Muscle layer of duodenum (tissue), 2 donors: ENCODE measurements at regions not wholly inside any gene's neighbourhood (a gene's known extent, or its start where the extent isn't known, plus 50 kb on each side); places are given as distances from the start of the nearest gene placed in this dataset.

Source experiments
- H3K27ac ChIP-seq: one replicate; pipeline ENCODE4 v1.7.0; 2013; ENCODE audit warnings: mild to moderate bottlenecking, low read length
- H3K27me3 ChIP-seq: one replicate; pipeline ENCODE4 v1.7.0; 2013; ENCODE audit warnings: low read depth, mild to moderate bottlenecking, control low read depth, low read length
- H3K36me3 ChIP-seq, 2 donors: one replicate each; pipeline ENCODE4 v1.7.0; 2013; ENCODE audit warnings: low read length in 2 of 2, control low read depth in 1 of 2, mild to moderate bottlenecking in 1 of 2; ENCODE audit not compliant: insufficient read depth in 2 of 2, control insufficient read depth in 1 of 2
- H3K4me1 ChIP-seq, 2 donors: one replicate each; pipeline ENCODE4 v1.7.0; 2013; ENCODE audit warnings: low read length in 2 of 2, mild to moderate bottlenecking in 2 of 2, control low read depth in 1 of 2, moderate library complexity in 1 of 2; ENCODE audit not compliant: insufficient read depth in 2 of 2, control insufficient read depth in 1 of 2
- H3K4me3 ChIP-seq, 2 donors: one replicate each; pipeline ENCODE4 v1.7.0; 2013; ENCODE audit warnings: low read length in 2 of 2, low read depth in 1 of 2, mild to moderate bottlenecking in 1 of 2
- H3K9me3 ChIP-seq, 2 donors: one replicate each; pipeline ENCODE4 v1.7.0; 2013; ENCODE audit warnings: low read length in 2 of 2, control low read depth in 1 of 2, mild to moderate bottlenecking in 1 of 2; ENCODE audit not compliant: control insufficient read depth in 1 of 2
- donor health status: healthy.

DNA sequence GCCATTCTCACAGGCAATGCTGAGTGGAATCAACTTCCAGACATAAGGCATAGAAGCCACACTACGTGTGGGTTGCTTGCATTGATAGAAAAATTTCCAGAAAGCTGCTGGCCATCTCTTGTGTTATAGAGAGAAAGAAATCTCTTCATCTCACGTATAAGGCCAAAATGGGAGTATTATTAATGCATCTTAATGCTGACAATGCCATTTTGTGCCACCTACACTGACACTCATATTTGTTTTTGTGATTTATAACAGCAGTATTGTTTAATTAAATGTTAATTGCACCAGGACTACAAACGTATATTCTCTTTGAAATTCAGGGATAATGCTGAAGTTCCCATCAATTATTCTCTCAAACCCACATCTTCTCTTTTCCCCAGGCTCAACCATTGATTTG, 56.1 kb upstream of the TMEM132D start:
- no peak overlapping the region for H3K27ac ChIP-seq
- no peaks in the 10 kb centered on the region for H3K9me3 ChIP-seq

GRCh38 chr12:129961091-129961490, 57.3 kb upstream of the TMEM132D start:
- H3K27ac ChIP-seq: no peak overlapping the region
- H3K36me3 ChIP-seq: no peaks in the 10 kb centered on the region
- H3K4me3 ChIP-seq: no peak overlapping the region
- H3K4me1 ChIP-seq: no peaks in the 10 kb centered on the region
- H3K9me3 ChIP-seq: peaks cover 0 to 5% of the 10 kb centered on the region in 2 donors
- H3K27me3 ChIP-seq: no peaks in the 10 kb centered on the region

More for the DNA sequence above, 56.1 kb upstream of the TMEM132D start:
- no peaks in the 10 kb centered on the region for H3K36me3 ChIP-seq
- no peaks in the 10 kb centered on the region for H3K27me3 ChIP-seq
- no peaks in the 10 kb centered on the region for H3K4me1 ChIP-seq
- no peak overlapping the region for H3K4me3 ChIP-seq

GRCh38 chr12:129961856-129962255, 58.0 kb upstream of the TMEM132D start:
- Histone ChIP-seq H3K9me3 (peaks cover 0 to 5% of the 10 kb centered on the region in 2 donors), H3K4me3 (no peak overlapping the region), H3K27me3 (no peaks in the 10 kb centered on the region), H3K4me1 (no peaks in the 10 kb centered on the region), H3K36me3 (no peaks in the 10 kb centered on the region), H3K27ac (no peak overlapping the region)

DNA sequence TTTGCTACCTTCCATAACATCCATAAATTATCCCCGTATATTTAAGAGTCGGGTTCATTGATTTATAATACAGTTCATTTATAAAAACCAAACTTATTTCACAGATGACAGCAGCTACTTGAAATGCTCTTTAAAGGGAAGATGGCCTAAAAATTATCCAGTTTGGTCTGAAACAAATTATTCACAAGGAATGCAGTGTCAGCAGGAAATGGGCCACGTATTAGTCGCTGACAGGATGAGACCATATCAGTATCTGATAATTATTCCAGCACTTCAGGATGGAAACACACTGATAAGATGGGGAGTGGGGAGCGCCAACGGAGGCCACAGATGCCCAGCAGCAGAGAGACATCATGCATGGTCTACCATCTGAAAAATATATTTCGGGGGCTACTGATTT, 60.5 kb upstream of the TMEM132D start:
- no peak overlapping the region for H3K27ac ChIP-seq
- peaks cover 0 to 5% of the 10 kb centered on the region in 2 donors for H3K9me3 ChIP-seq
- no peaks in the 10 kb centered on the region for H3K36me3 ChIP-seq
- no peak overlapping the region for H3K4me3 ChIP-seq
- H3K27me3 ChIP-seq: no peaks in the 10 kb centered on the region
- no peaks in the 10 kb centered on the region for H3K4me1 ChIP-seq

DNA sequence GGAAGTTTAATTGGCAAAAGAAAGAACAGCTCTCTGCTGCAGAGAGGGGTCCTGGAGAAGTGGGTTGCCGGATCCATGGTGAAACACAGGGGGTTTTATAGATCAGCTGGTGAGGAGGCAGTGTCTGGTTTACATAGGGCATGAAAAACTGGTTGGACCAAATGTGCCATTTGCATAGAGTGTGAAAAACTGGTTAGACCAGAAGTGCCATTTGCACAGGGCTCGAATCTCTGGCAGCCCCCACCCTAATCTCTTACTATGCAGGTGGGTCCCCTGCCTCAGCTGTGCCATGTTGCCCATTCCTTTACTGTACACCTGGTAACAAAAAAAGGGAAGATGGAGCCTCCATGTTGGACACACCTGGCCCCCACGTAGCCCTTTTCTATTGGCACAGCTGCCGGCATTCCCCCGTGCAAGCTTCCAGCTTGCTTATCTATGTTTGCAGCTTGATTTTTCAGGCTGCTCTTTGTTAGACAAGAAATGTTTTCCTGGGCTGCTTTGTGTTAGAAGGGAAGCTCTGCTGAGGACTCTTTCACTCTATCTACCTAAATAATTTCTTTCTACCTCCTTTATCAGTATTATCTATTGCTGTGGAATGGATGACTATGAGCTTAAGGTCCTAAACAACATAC, 61.1 kb upstream of the TMEM132D start:
- Histone ChIP-seq H3K27me3 (no peaks in the 10 kb centered on the region), H3K27ac (no peak overlapping the region), H3K4me3 (no peak overlapping the region), H3K36me3 (no peaks in the 10 kb centered on the region), H3K9me3 (peaks cover 0 to 5% of the 10 kb centered on the region in 2 donors), H3K4me1 (no peaks in the 10 kb centered on the region)

GRCh38 chr12:129966146-129966995, 62.5 kb upstream of the TMEM132D start:
- Histone ChIP-seq H3K4me1 (no peaks in the 10 kb centered on the region), H3K27me3 (no peaks in the 10 kb centered on the region), H3K4me3 (no peak overlapping the region), H3K9me3 (peaks cover 0 to 5% of the 10 kb centered on the region in 2 donors), H3K27ac (no peak overlapping the region), H3K36me3 (no peaks in the 10 kb centered on the region)

- Histone ChIP-seq H3K27me3 (no peaks in the 10 kb centered on the region), H3K4me3 (no peak overlapping the region), H3K36me3 (no peaks in the 10 kb centered on the region), H3K9me3 (no peaks in the 10 kb centered on the region), H3K27ac (no peak overlapping the region), H3K4me1 (no peaks in the 10 kb centered on the region)
These were observed 67.9 kb upstream of the TMEM132D start for GRCh38 chr12:129971721-129972120.

GRCh38 chr12:129973236-129973961, 69.6 kb upstream of the TMEM132D start:
- Histone ChIP-seq H3K27me3 (no peaks in the 10 kb centered on the region), H3K9me3 (no peaks in the 10 kb centered on the region), H3K4me1 (no peaks in the 10 kb centered on the region), H3K36me3 (no peaks in the 10 kb centered on the region), H3K27ac (no peak overlapping the region), H3K4me3 (no peak overlapping the region)

DNA sequence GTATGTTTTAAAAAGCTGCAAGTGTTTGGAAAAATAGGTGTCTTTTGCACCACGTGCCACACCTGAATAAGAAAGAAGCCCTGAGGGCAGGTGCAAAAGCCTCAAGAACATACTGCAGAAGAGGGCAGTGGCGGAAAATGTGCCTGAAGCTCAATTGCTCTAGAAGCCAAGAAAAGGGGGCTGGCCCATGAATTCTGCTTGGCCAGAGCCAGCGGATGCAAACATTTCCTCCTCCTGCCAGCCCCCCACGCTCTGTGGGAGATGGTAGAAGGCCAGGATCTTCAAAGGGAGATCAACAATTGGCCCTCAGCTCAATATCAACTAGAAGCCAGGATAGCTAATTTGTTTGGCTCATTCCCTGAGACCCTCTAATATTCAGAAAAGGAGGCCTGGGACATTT, 80.3 kb upstream of the TMEM132D start:
- H3K9me3 ChIP-seq: peaks cover 6 to 19% of the 10 kb centered on the region in 2 donors
- no peak overlapping the region for H3K4me3 ChIP-seq
- no peak overlapping the region for H3K27ac ChIP-seq
- no peaks in the 10 kb centered on the region for H3K36me3 ChIP-seq
- H3K4me1 ChIP-seq: no peaks in the 10 kb centered on the region
- no peaks in the 10 kb centered on the region for H3K27me3 ChIP-seq

GRCh38 chr12:129987841-129988240, 84.0 kb upstream of the TMEM132D start:
- no peaks in the 10 kb centered on the region for H3K4me1 ChIP-seq
- H3K27ac ChIP-seq: no peak overlapping the region
- peaks cover 6 to 19% of the 10 kb centered on the region in 2 donors for H3K9me3 ChIP-seq
- no peaks in the 10 kb centered on the region for H3K27me3 ChIP-seq
- no peaks in the 10 kb centered on the region for H3K36me3 ChIP-seq
- no peak overlapping the region for H3K4me3 ChIP-seq

DNA sequence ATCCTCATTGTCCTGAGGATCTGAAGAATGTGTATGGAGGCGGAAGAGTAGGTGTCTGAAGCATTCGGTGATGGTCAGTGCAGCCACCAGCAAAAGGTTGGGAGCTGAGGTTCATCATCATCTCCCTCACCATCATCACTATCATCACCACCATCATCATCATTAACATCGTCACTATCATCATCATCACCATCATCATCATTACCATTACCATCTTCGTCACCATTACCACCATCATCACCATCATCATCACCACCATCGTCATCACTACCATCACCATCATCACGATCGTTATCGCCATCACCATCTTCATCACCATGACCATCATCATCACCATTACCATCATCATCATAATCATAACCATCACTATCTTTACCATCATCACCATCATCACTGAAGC, 90.8 kb upstream of the TMEM132D start:
- Histone ChIP-seq H3K4me3 (no peak overlapping the region), H3K9me3 (peaks cover 0 to 6% of the 10 kb centered on the region in 2 donors), H3K27ac (no peak overlapping the region), H3K27me3 (no peaks in the 10 kb centered on the region), H3K36me3 (no peaks in the 10 kb centered on the region), H3K4me1 (no peaks in the 10 kb centered on the region)
